Fibroblast of skin of scalp (primary cell): ENCODE measurements at regions not wholly inside any gene's neighbourhood (a gene's known extent, or its start where the extent isn't known, plus 50 kb on each side); places are given as distances from the start of the nearest gene placed in this dataset.

ENCODE experiments used
- DNase-seq: peaks from one replicate; pipeline ENCODE4 v3.0.0-alpha.2; 2013

DNA sequence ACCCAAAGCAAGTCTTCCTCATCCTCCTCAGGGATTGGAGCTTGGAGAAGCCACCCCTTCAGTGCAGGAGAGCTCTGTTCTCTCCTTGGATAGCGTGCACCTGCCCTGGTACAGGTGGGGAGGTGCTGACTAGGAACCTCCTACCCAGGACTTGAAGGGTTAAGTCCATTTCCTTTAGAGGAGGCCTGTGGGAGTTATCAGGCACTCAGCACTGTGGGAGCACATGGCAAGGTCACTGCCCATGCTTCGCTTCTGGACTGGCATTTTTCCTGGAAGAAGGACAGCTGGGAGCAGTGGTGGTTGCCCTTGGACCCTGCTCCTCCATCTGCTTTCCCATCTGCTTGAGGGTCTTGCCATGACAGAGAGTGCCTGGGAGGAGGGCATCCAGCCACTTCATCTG is 142.8 kb downstream of the CXCL12 start:
- no peak for DNase-seq

DNA sequence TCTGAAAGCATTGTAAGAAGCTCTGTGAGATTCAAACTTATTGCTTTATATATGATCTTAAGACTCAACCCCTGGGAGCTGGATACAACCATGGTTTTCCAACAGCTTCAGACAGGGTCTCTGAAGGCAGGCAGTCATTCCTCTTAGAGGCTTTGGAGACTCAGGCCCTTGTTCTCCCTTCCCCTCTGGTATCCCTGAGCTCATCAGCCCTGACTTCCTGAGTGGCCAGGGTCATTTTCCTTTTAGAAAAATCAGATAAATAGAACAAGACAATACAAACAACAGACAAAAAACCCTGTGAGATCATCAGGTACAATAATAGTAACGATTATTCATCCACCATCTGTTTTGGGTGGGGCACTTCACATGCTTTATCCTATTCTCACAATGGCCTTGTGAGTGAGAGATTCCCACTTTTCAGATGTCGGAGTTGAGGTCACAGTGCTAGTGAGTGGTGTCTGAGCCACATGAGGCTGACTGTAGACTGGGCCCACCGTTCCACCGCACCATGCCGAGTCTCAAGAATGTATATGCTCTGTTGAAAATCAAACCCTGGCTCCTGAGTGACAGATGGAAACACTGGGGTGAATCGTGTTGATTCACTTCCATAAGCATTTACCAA is 144.2 kb downstream of the CXCL12 start:
- no peak for DNase-seq

DNA sequence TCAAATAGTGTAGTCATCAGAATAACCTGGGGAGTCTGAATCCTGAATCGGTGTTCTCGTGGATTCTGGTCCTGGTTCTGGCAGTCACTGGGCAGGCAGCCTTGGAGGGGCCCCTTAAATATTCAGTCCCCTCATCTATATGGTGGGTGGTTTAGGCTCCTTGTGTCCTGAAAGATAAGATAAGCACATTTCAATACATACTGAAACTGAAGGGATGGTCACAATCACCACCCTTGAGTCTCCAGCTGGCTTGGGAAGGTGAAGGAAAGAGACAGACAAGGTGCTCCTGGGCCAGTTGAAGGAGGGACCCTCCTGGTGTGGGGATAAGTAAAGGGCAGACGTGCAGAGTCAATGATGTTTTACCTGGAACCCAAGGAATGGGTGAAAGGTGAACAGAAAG is 146.7 kb downstream of the CXCL12 start:
- no peak for DNase-seq

DNA sequence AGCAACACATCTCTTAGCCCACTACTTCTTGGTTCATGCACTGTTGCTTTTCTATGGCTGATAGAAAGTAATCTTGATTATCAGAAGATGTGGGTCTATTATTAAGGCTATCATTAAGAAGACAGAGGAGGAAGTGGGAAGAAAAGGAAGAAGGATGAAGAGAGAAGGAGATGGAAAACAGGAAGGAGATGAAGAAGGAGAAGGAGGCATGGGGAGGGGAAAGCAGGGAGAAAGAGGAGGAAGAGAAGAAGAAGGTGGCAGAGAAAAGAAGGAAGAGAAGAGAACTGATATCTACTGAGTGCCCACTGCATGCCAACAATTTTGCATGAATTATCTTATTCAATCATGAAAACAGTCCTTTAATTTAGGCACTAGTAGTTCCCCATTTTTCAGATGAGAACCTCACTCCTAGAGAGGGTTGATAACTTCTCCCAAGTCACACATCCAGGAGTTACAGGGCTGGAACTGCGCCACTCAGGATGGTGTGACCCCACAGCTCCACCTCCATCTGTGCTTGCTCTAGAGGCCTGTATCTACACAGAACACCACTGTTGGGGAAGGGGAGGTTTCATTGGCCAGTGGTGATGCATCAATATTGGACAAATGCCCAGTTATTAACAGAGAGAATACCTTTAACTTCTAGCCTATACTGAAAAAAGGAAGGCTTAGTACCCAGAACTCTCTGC is 147.4 kb downstream of the CXCL12 start:
- DNase-seq: no peak

DNA sequence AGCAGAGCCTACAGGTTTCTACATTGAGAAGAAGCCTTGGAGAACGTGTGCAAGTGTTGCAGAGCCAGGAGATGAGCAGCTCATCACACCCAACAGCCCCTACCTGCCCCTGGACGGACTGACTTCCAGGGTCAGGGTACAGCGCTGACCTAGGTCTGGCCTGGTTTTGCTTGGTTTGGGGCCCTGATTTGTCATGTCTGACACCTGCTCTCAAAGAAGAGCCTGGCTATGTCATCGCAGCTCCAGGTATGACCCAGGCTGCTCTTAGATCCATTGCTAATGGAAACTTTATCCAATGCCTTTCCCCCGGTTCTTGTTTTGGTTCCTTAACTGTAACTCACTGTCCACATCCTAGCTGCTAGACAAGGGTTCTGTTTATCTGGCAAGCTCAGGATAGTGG is 149.5 kb downstream of the CXCL12 start:
- no peak for DNase-seq

GRCh38 chr10:44234483-44234875 is 150.4 kb downstream of the CXCL12 start:
- no peak for DNase-seq

- DNase-seq: peak; percentile 69
These were observed 151.1 kb downstream of the CXCL12 start for GRCh38 chr10:44233561-44234482.

GRCh38 chr10:44217274-44217820 is 167.6 kb downstream of the CXCL12 start:
- DNase-seq: no peak

DNA sequence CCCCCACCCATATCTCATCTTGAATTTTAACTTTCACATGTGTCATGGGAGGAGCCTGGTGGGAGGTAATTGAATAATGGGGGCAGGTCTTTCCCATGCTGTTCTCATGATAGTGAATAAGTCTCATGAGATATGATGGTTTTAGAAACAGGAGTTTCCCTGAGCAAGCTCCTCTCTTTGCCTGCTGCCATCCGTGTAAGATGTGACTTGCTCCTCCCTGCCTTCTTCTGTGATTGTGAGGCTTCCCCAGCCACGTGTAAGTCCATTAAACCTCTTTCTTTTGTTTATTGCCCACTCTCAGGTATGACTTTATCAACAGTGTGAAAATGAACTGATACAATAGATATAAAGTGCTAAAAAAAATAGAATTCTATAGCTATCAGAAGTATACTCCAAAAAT is 168.8 kb downstream of the CXCL12 start:
- DNase-seq: no peak

DNA sequence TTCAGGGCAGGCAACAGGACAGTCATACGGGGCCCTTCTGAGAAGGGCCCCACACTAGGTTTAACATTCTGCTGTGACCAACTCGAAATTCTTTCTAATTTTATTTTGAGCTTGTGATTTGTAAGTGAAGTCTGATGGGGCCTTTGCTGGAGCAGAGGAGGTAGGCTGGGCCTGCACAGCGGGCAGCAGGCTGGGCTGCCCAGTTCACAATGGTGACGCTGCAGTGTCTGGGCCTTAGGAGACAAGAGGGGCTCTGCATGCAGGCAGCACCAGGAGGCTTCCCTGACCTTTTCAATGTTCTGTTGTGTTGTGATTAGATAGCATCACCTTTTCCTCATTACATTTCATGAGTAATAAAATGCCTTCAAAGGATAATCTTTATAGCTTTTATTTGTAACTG is 175.1 kb downstream of the CXCL12 start:
- DNase-seq: no peak

DNA sequence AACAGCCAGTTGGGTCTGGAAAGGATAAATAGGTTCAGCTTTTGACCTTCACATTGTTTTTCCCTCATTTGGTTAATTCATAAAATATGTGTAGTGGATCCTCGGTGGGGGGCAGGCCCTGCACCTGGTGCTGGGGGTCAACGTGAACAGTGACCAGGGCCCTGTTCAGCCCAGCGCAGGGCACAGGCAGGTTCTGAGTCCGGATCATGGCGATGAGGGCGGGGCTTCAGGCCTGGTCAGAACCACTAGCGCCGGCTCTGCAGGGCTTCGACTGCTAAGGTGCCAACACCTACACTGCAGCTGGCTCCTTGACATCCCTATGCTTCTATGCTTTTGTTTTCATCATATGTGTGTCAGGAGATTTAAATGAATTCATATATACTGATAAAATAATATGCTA is 177.7 kb downstream of the CXCL12 start:
- no peak for DNase-seq

GRCh38 chr10:44206127-44206818 is 178.6 kb downstream of the CXCL12 start:
- DNase-seq: peak; percentile 56

GRCh38 chr10:44205067-44205466 is 179.8 kb downstream of the CXCL12 start:
- DNase-seq: no peak

GRCh38 chr10:44203535-44203934 is 181.4 kb downstream of the CXCL12 start:
- DNase-seq: no peak

GRCh38 chr10:44202952-44203351 is 181.9 kb downstream of the CXCL12 start:
- no peak for DNase-seq

GRCh38 chr10:44201656-44202055 is 183.2 kb downstream of the CXCL12 start:
- DNase-seq: no peak

DNA sequence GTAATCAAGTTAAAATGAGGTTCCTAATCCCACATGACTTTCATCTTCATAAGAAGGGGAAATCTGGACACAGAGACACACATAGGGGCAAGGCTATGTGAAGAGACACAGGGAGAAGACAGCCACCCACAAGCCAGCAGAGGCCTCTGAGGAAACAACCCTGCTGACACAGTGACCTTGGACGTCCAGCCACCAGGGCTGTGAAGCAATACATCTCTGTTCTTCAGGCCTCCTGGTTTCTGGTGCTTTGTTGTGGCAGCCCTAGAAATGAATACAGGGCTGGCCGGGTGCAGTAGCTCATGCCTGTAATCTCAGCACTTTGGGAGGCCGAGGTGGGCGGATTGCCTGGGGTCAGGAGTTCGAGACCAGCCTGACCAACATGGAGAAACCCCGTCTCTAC is 183.9 kb downstream of the CXCL12 start:
- DNase-seq: no peak

GRCh38 chr10:44199991-44200655 is 184.8 kb downstream of the CXCL12 start:
- no peak for DNase-seq

DNA sequence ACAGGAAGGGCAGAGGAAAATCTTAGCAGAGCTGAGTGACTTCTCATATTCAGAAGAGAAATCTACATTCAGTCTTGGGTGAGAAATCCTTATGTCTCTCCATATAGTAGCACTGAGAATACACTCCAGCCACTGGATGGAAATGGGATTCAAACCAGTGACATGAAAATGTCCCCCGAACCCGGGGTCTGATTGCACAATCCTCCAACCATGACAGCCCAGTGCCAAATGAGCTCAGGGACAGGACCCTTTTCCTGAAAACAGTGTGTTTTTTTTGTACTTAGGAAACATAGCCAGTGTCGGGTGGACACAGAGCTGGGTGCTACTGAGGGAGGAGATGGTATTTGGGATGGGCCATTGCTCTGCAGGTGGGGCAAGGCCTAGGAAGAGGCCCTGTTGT is 185.6 kb downstream of the CXCL12 start:
- DNase-seq: no peak

- no peak for DNase-seq
These were observed 186.2 kb downstream of the CXCL12 start for GRCh38 chr10:44198780-44199097.

DNA sequence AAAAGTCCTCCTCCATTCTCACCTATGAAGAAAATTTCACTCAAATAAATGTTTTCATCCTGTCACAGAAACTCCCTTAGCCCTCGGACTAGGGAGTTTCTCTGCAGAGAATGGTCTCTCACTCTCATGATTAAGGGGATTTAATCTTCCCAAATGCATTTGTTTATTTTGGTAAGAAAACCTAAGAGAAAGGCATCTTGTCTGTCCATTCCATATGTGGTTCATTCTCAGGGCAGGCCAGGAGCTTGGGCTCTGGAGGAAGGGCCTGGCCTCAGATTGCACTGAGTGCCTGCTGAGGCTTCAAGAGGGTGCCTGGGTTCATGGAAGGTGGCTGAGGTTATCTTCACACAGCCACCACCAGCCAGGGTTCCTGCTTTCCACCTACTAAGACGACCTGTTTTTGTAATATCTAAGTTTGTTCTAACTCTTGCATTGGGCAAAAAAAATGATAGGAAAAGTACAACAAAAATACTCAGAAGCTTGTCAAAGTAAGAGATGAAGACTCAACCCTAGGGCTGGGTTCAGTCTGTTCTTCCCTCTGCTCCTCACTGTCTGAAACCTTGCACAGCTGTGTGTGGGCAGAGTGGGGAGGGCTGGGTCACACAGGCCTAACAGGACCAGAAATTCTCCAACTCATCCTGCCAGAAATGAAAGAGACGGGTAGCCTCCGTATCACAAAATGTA is 186.7 kb downstream of the CXCL12 start:
- DNase-seq: no peak

GRCh38 chr10:44197646-44198045 is 187.3 kb downstream of the CXCL12 start:
- no peak for DNase-seq
